Pulmonary artery endothelial cell (primary cell): ENCODE measurements at regions not wholly inside any gene's neighbourhood (a gene's known extent, or its start where the extent isn't known, plus 50 kb on each side); places are given as distances from the start of the nearest gene placed in this dataset.

ENCODE experiments used
- DNase-seq: peaks from one replicate; pipeline ENCODE4 v3.0.0-alpha.2; 2011; ENCODE audit warnings: low read depth, low spot score

- no peak for DNase-seq
Observed at GRCh38 chr20:11711214-11711613, 206.5 kb upstream of the BTBD3 start.

DNA sequence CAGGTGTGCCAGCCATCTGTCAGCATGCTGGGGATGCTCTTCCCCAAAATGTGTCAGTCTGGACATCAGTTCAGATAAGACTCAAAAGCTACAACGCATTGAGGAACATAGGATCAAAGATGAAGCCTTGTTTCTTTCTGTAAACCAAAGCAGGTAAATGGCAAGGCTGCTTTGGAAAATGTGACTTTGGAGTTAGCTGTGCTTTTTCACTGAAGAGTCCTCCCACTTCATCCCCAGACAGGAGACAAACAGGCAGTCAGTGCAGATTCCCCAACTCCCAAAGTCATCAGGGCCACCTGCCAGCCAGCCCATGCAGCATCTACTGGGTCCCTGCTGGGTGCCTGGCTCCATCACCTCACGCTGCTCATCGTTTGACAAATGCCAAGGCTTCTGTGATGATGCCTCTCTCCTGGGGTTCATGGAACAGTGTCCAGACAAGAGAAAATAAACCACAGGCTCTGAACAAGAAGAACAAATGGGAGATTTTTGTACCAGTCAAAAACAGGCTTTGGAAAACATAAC is 205.0 kb upstream of the BTBD3 start:
- no peak for DNase-seq

GRCh38 chr20:11714886-11715285 is 202.8 kb upstream of the BTBD3 start:
- no peak for DNase-seq

DNA sequence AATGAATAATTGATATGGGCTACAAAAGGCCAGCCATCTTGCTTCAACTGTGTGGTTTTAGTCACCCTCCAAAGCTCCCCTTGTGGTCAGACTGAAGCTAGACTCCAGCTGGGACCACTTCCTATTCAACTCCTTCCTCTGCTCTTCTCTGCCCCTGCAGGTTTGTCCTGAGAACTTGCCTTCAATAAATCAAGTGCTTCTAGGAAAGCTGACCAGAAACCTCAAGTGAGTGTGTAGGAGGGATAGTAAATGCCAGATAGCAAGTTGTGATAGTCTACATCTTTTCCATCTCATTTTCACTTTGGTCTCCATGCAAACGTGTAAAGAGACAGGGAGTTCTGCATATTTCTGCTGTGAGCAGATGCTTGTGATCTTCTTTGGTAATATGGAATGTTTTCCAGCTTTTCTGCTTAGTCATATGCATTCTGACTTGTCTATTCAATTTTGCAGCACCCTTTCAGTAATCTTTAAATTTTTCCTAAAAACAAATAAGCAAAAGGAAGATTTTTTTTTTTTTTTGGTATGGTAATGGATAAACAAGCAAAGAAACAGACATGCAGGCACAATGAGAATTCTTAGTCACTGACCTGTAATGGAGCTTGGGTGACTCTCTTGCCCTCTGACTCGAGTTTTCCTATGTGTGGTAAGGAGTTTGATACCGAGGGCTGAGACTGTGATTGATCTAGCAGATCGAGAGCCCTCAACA is 201.3 kb upstream of the BTBD3 start:
- no peak for DNase-seq

DNA sequence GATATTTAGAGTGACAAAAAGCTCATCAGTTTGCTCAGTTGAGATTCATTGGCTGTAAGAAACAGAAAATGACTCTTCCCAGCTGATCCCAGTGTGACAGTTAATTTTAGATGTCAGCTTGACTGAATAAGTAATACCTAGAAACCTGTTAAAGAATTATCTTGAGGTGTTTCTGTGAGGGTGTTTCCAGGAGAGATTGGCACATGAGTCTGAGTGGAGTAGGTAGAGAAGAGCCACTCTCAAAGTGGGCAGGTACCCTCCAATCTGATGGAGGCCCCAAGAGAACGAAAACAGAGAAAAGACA is 200.8 kb upstream of the BTBD3 start:
- DNase-seq, result no peak

- DNase-seq, result no peak
Observed at GRCh38 chr20:11717562-11717961, 200.1 kb upstream of the BTBD3 start.

- DNase-seq, result no peak
Observed at GRCh38 chr20:11718474-11719094, 199.1 kb upstream of the BTBD3 start.

- no peak for DNase-seq
Observed at GRCh38 chr20:11719153-11719552, 198.5 kb upstream of the BTBD3 start.

- no peak for DNase-seq
Observed at GRCh38 chr20:11721411-11721810, 196.3 kb upstream of the BTBD3 start.

- DNase-seq, result no peak
Observed at GRCh38 chr20:11724097-11724496, 193.6 kb upstream of the BTBD3 start.

DNA sequence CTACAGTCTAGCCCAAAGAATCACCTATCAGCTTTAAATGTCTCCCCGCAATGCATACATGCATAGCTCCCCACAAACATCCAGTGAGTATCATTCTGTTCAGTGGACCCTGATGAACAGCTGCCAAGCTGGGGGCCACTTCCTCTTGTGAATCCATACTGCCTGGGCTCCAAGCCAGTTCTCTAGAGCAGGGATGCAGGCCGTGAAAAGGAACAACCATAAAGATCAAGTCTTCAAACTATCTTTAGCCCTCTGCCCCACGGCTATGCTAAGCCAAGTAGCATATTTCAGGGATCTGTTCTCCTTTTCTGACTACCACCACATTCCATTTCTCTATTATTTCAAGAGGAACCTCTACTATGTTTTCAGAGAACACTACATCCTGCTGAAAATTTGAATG is 191.7 kb upstream of the BTBD3 start:
- no peak for DNase-seq

GRCh38 chr20:11727708-11728107 is 190.0 kb upstream of the BTBD3 start:
- DNase-seq, result no peak

GRCh38 chr20:11728937-11729336 is 188.8 kb upstream of the BTBD3 start:
- DNase-seq, result no peak

DNA sequence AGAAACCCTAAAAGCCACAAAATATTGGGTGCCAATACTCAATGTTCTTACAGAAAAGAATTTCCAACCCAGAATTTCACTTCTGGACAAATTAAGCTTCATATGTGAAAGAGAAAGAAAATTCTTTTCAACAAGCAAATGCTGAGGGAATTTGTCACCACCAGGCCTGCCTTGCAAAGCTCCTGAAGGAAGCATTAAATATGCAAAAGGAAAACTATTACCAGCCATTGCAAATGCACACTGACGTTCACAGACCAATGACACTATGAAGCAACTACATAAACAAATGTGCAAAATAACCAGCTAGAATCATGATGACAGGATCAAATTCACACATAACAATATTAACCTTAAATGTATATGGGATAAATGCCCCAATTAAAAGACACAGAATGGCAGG is 187.9 kb upstream of the BTBD3 start:
- DNase-seq, result no peak

DNA sequence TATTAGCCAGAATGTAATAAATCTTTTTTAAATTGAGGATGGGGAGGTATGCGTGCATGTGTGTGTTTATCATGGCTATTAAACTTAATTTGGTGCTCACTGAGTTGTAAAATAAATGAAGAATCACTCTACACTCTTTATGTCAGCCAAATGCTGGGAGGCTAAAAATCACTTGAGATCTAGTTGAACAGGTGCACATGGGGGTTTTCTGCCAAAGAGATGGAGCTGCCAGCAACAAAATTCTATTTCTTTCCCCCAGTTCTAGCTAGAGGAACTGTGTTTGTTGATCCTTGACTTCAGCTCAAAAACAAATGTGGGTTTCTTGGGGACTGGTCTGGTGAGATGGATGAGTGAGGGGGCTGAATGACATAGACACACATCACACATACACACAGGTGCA is 183.3 kb upstream of the BTBD3 start:
- DNase-seq, result no peak

- DNase-seq, result no peak
Observed at GRCh38 chr20:11738852-11739251, 178.8 kb upstream of the BTBD3 start.

- DNase-seq, result no peak
Observed at GRCh38 chr20:11740975-11741374, 176.7 kb upstream of the BTBD3 start.

GRCh38 chr20:11745145-11745544 is 172.5 kb upstream of the BTBD3 start:
- no peak for DNase-seq

DNA sequence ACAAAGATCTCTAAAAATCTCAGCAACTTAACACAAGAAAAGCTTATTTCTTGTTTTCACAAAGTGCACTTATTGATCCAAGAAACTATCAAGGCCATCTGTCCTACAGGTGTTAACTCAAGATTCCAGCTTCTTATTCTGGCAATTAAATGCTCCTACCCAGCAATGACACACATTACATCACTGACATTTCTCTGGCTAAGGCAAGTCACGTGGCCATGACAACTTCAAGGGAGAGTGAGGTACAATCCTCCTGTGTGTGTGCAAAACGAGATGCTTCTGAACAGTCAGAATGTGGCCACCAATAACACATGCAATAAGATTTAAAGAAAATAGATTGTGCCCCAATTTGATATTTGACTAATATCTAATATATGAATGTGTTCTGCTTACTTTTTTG is 169.3 kb upstream of the BTBD3 start:
- DNase-seq, result no peak

GRCh38 chr20:11752336-11752735 is 165.4 kb upstream of the BTBD3 start:
- no peak for DNase-seq

DNA sequence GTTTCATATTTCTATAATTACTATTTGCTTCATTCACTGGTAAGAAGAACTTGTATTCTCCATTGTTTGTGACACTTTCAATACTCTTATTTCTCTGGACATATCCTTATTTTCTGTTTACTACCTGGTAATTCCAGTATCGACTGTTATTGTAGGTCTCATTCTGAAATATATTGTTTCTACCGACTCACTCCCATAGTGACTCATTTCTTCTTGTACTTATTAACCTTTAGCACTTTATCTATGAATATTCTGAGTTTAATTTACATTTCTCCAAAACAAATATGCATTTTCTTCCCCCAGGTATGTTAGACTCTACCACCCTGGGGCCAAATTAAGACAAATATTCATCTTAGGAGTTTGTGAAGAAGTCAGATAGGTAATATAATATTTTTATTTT is 164.5 kb upstream of the BTBD3 start:
- no peak for DNase-seq

GRCh38 chr20:11754451-11754850 is 163.2 kb upstream of the BTBD3 start:
- no peak for DNase-seq

- DNase-seq, result no peak
Observed at GRCh38 chr20:11755071-11755841, 162.4 kb upstream of the BTBD3 start.
